HCT116 (cell line): ENCODE measurements at regions not wholly inside any gene's neighbourhood (a gene's known extent, or its start where the extent isn't known, plus 50 kb on each side); places are given as distances from the start of the nearest gene placed in this dataset.

Experiments used
- ATAC-seq: fragments of 200-7000 bp; cut with Tn5 transposase; 2 replicates; pipeline ENCODE4 v1.9.1; 2020; ENCODE audit warnings: mild to moderate bottlenecking, moderate library complexity
- BruUV-seq: library from RNA; stranded (reverse); fragments of 400-500 nt; replicated peaks from 2 replicates; lab custom pipeline; 2021; lab: Mats Ljungman, UMichigan
- CTCF ChIA-PET: fragments of 300-600 bp; sonication (Branson Sonifier 250); formaldehyde crosslinking; loops from one replicate; lab custom pipeline; 2021; ENCODE audit warnings: antibody characterized with exemption; lab: Charles Lee
- POLR2A ChIA-PET: fragments of 300-600, 350-600 bp; sonication (Branson Sonifier 250); formaldehyde crosslinking; loops from one replicate; lab custom pipeline; 2021; ENCODE audit warnings: antibody characterized with exemption; lab: Charles Lee
- RAD21 ChIA-PET, 2 experiments: fragments of 300-600 bp; sonication (Branson Sonifier 250); formaldehyde crosslinking; loops; one replicate each; lab custom pipeline; 2023; ENCODE audit warnings: low total read pairs in 2 of 2; ENCODE audit not compliant: uncharacterized antibody in 2 of 2, unreplicated experiment in 2 of 2, low non-redundant PET in 1 of 2; lab: Charles Lee
- DNase-seq: peaks from one replicate; pipeline ENCODE4 v3.0.0-alpha.2; 2010; ENCODE audit warnings: low read depth, low spot score
- H2AFZ ChIP-seq: fragments of 200-600 bp; shearing (Covaris generic), sonication (generic); 2 replicates; pipeline ENCODE4 v1.6.1; 2017; ENCODE audit warnings: low read depth, mixed run types, mixed read lengths, antibody characterized with exemption, low read length; ENCODE audit not compliant: poor library complexity, severe bottlenecking
- H3K27ac ChIP-seq: 2 replicates; pipeline ENCODE4 v1.5.1; 2012; ENCODE audit warnings: low read depth, low read length
- H3K27me3 ChIP-seq: fragments of 200-600 bp; sonication (generic); 2 replicates; pipeline ENCODE4 v1.6.1; 2016; ENCODE audit warnings: mixed run types, low read length, mixed read lengths; ENCODE audit not compliant: insufficient read depth
- H3K36me3 ChIP-seq, 2 experiments: fragments of 200-500 bp in 1 of 2; fragments of 200-600 bp in 1 of 2; sonication (Bioruptor generic) in 1 of 2; sonication (generic) in 1 of 2; 2 replicates each; pipeline versions ENCODE4 v1.5.1 to v1.6.1; 2014 to 2016; ENCODE audit warnings: low read length in 2 of 2, inconsistent platforms in 1 of 2, mixed read lengths in 1 of 2, mixed run types in 1 of 2; ENCODE audit not compliant: insufficient read depth in 2 of 2, control insufficient read depth in 1 of 2
- H3K4me1 ChIP-seq, 2 experiments: fragments of 200-600 bp in 1 of 2; sonication (generic) in 1 of 2; 2 replicates each; pipeline versions ENCODE4 v1.5.1 to v1.6.1; 2012 to 2017; ENCODE audit warnings: low read length in 2 of 2, inconsistent platforms in 1 of 2, mild to moderate bottlenecking in 1 of 2, mixed read lengths in 1 of 2, mixed run types in 1 of 2, moderate library complexity in 1 of 2; ENCODE audit not compliant: insufficient read depth in 2 of 2, control insufficient read depth in 1 of 2
- H3K4me2 ChIP-seq: fragments of 200-600 bp; sonication (generic); 2 replicates; pipeline ENCODE4 v1.6.1; 2017; ENCODE audit warnings: mixed run types, low read length, mixed read lengths
- H3K4me3 ChIP-seq, 2 experiments: fragments of 200-600 bp in 1 of 2; sonication (generic) in 1 of 2; replicated peaks in 1 of 2; 2 replicates each; pipeline ENCODE4 v1.5.1; 2011 to 2016; ENCODE audit warnings: low read length in 2 of 2, control low read depth in 1 of 2, low read depth in 1 of 2, mild to moderate bottlenecking in 1 of 2, mixed read lengths in 1 of 2, mixed run types in 1 of 2
- H3K79me2 ChIP-seq: fragments of 200-600 bp; sonication (generic); 2 replicates; pipeline ENCODE4 v1.6.1; 2017; ENCODE audit warnings: mild to moderate bottlenecking, mixed run types, low read length, moderate library complexity, mixed read lengths; ENCODE audit not compliant: insufficient read depth
- H3K9ac ChIP-seq: fragments of 200-600 bp; sonication (generic); 2 replicates; pipeline ENCODE4 v1.6.1; 2016; ENCODE audit warnings: low read length, mixed read lengths
- H3K9me2 ChIP-seq: fragments of 200-600 bp; sonication (generic), shearing (Covaris generic); 2 replicates; pipeline ENCODE4 v1.6.1; 2017; ENCODE audit warnings: mixed run types, mild to moderate bottlenecking, moderate library complexity; ENCODE audit not compliant: insufficient read depth
- H3K9me3 ChIP-seq, 2 experiments: fragments of 200-500 bp in 1 of 2; fragments of 200-600 bp in 1 of 2; sonication (Bioruptor generic) in 1 of 2; sonication (generic) in 1 of 2; 2 replicates each; pipeline ENCODE4 v1.6.1; 2014 to 2017; ENCODE audit warnings: low read length in 2 of 2, mixed read lengths in 2 of 2, inconsistent platforms in 1 of 2, low read depth in 1 of 2, mild to moderate bottlenecking in 1 of 2, mixed run types in 1 of 2, moderate library complexity in 1 of 2; ENCODE audit not compliant: control insufficient read depth in 1 of 2, insufficient read depth in 1 of 2
- H4K20me1 ChIP-seq: fragments of 200-600 bp; sonication (generic), shearing (Covaris generic); 2 replicates; pipeline ENCODE4 v1.6.1; 2017; ENCODE audit warnings: mixed run types, mild to moderate bottlenecking, moderate library complexity; ENCODE audit not compliant: insufficient read depth
- ATF3 ChIP-seq: IDR thresholded peaks from 2 replicates; pipeline ENCODE4 v1.6.1; 2012
- CBX3 ChIP-seq: IDR thresholded peaks from 2 replicates; pipeline ENCODE4 v1.6.1; 2012; ENCODE audit warnings: low read depth
- CEBPB ChIP-seq: IDR thresholded peaks from 2 replicates; pipeline ENCODE4 v1.6.1; 2012; ENCODE audit warnings: low read depth
- EGR1 ChIP-seq: IDR thresholded peaks from 2 replicates; pipeline ENCODE4 v1.6.1; 2012; ENCODE audit warnings: low read depth
- EZH2 ChIP-seq: fragments of 200-600 bp; sonication (generic); IDR thresholded peaks from 2 replicates; pipeline ENCODE4 v1.6.1; 2017; ENCODE audit warnings: antibody characterized with exemption, mixed run types
- EZH2phosphoT487 ChIP-seq: fragments of 200-600 bp; IDR thresholded peaks from 2 replicates; pipeline ENCODE4 v1.6.1; 2018; ENCODE audit warnings: antibody characterized with exemption, borderline replicate concordance
- FOSL1 ChIP-seq: IDR thresholded peaks from 2 replicates; pipeline ENCODE4 v1.6.1; 2012; ENCODE audit warnings: low read depth
- POLR2A ChIP-seq: IDR thresholded peaks from 2 replicates; pipeline ENCODE4 v1.7.0; 2011; ENCODE audit warnings: borderline replicate concordance; ENCODE audit not compliant: insufficient read depth, insufficient read length; ENCODE audit errors: extremely low read depth
- POLR2AphosphoS5 ChIP-seq: IDR thresholded peaks from 2 replicates; pipeline ENCODE4 v1.6.1; 2011; ENCODE audit warnings: mild to moderate bottlenecking, low read depth, low read length, moderate library complexity
- RAD21 ChIP-seq: IDR thresholded peaks from 2 replicates; pipeline ENCODE4 v1.6.1; 2012; ENCODE audit warnings: low read depth, mild to moderate bottlenecking
- SP1 ChIP-seq: IDR thresholded peaks from 2 replicates; pipeline ENCODE4 v1.6.1; 2012; ENCODE audit warnings: low read depth
- TCF7L2 ChIP-seq: IDR thresholded peaks from 2 replicates; pipeline ENCODE4 v1.7.0; 2011; ENCODE audit warnings: borderline replicate concordance, inconsistent platforms; ENCODE audit not compliant: insufficient read depth, insufficient read length; ENCODE audit errors: extremely low read depth
- YY1 ChIP-seq: IDR thresholded peaks from 2 replicates; pipeline ENCODE4 v1.6.1; 2011; ENCODE audit warnings: low read length, low read depth, moderate library complexity, mild to moderate bottlenecking; ENCODE audit not compliant: insufficient replicate concordance; ENCODE audit errors: extremely low read depth
- ZFX ChIP-seq: fragments of 450-650 bp; IDR thresholded peaks from 2 replicates; pipeline ENCODE4 v1.6.1; 2017
- ZNF274 ChIP-seq: fragments of 200-500 bp; sonication (Bioruptor generic); IDR thresholded peaks from 2 replicates; pipeline ENCODE4 v1.6.1; 2014; ENCODE audit warnings: mild to moderate bottlenecking, low read depth, low read length, inconsistent platforms
- intact Hi-C: fragments of 100-400 bp; cut with micrococcal nuclease; formaldehyde crosslinking; loops from 2 replicates; pipeline ENCODE4 v1.10.0; 2022
- TF ChIP-seq, protein P1 (sequence below), 3 experiments: fragments of 200-600 bp in 1 of 3; sonication (generic) in 1 of 3; IDR thresholded peaks in 2 of 3; conservative IDR thresholded peaks in 1 of 3; 2 replicates each; pipeline ENCODE4 v1.5.1; 2012 to 2017; ENCODE audit warnings: low read depth in 2 of 3, low read length in 2 of 3, antibody characterized with exemption in 1 of 3, borderline replicate concordance in 1 of 3, control low read depth in 1 of 3, mild to moderate bottlenecking in 1 of 3, mixed read lengths in 1 of 3, mixed run types in 1 of 3, moderate library complexity in 1 of 3; ENCODE audit not compliant: insufficient read depth in 1 of 3
- TF ChIP-seq, protein P2 (sequence below): IDR thresholded peaks from 2 replicates; pipeline ENCODE4 v1.6.1; 2012

DNA sequence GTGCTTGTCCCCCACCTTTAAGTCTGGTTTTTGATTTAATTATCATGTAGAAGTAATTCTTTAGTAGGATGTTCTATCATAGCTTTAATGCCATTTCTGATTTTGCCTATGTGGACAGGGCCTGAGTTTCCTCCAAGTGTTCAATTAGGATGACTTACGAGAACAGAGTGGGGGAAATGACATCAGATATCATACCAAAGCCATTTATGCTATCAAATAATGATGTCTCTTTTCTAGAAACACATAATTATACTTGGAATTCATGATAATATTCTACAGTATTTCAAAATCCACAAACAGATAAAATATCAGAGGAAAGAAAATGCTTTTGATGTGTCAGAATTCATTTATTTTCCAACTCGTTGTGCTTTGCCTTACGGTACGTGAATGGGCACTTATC lies 165.9 kb upstream of the SPRED2 start:
- no peak overlapping the region for H3K4me3 ChIP-seq
- no peaks in the 10 kb centered on the region for H3K4me1 ChIP-seq
- H3K4me2 ChIP-seq, result no peak overlapping the region
- intact Hi-C loops, result no loop called here
- no peaks in the 10 kb centered on the region; the same call in 1 of the 2 replicates for H3K9me2 ChIP-seq
- no TSS peak for BruUV-seq
- no peaks in the 10 kb centered on the region for H3K9me3 ChIP-seq
- H3K27me3 ChIP-seq, result no peaks in the 10 kb centered on the region
- no peaks in the 10 kb centered on the region for H3K79me2 ChIP-seq
- ChIA-PET CTCF (no interaction called here), RAD21 (no interaction called here), POLR2A (no interaction called here)
- no peak overlapping the region for H3K9ac ChIP-seq
- no peaks in the 10 kb centered on the region for H4K20me1 ChIP-seq
- H3K27ac ChIP-seq, result no peak overlapping the region
- ATAC-seq (no peak), DNase-seq (no peak)
- no peak overlapping the region for H2AFZ ChIP-seq
- H3K36me3 ChIP-seq, result no peaks in the 10 kb centered on the region
- TF ChIP-seq RAD21, result no peak
- TF ChIP-seq EZH2, result no peak
- no peak for TF ChIP-seq SP1
- TF ChIP-seq CEBPB, result no peak
- no peak for TF ChIP-seq FOSL1
- no peak for TF ChIP-seq ZNF274
- TF ChIP-seq ZFX, result no peak
- TF ChIP-seq EGR1, result no peak
- no peak for TF ChIP-seq POLR2A
- no peak for TF ChIP-seq EZH2phosphoT487
- TF ChIP-seq, protein P1, sequence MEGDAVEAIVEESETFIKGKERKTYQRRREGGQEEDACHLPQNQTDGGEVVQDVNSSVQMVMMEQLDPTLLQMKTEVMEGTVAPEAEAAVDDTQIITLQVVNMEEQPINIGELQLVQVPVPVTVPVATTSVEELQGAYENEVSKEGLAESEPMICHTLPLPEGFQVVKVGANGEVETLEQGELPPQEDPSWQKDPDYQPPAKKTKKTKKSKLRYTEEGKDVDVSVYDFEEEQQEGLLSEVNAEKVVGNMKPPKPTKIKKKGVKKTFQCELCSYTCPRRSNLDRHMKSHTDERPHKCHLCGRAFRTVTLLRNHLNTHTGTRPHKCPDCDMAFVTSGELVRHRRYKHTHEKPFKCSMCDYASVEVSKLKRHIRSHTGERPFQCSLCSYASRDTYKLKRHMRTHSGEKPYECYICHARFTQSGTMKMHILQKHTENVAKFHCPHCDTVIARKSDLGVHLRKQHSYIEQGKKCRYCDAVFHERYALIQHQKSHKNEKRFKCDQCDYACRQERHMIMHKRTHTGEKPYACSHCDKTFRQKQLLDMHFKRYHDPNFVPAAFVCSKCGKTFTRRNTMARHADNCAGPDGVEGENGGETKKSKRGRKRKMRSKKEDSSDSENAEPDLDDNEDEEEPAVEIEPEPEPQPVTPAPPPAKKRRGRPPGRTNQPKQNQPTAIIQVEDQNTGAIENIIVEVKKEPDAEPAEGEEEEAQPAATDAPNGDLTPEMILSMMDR (IDR thresholded peaks at IDR 0.05 in 2 of 3, conservative IDR thresholded peaks at IDR 0.05 in 1 of 3; ENCODE audit: borderline replicate concordance in 1 of 3, insufficient read depth in 1 of 3, low read depth in 2 of 3, low read length in 2 of 3), result no peak
- no peak for TF ChIP-seq YY1
- no peak for TF ChIP-seq CBX3
- no peak for TF ChIP-seq TCF7L2
- TF ChIP-seq, protein P2, sequence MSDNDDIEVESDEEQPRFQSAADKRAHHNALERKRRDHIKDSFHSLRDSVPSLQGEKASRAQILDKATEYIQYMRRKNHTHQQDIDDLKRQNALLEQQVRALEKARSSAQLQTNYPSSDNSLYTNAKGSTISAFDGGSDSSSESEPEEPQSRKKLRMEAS, result no peak
- no peak for TF ChIP-seq ATF3
- no peak for TF ChIP-seq POLR2AphosphoS5
